ENCODE measurements at regions not wholly inside any gene's neighbourhood (a gene's known extent, or its start where the extent isn't known, plus 50 kb on each side); places are given as distances from the start of the nearest gene placed in this dataset.

GRCh38 chr1:30285501-30285932 lies 437.9 kb downstream of the MATN1 start:
- TF ChIP-seq CTCF (IDR thresholded peaks at IDR 0.05) (no peak), EZH2 (IDR thresholded peaks at IDR 0.05) (no peak)

Measured in neural progenitor cell (in vitro differentiated cells).